ENCODE measurements at regions not wholly inside any gene's neighbourhood (a gene's known extent, or its start where the extent isn't known, plus 50 kb on each side); places are given as distances from the start of the nearest gene placed in this dataset.

- CTCF ChIA-PET: no interaction called here
- ATAC-seq (ENCODE audit: poor library complexity): no peak
These were observed 264.3 kb downstream of the RPAP3 start for GRCh38 chr12:47441490-47441889.

GRCh38 chr12:47438175-47438574, 267.7 kb downstream of the RPAP3 start:
- intact Hi-C loops (cut with DNase I, micrococcal nuclease): no loop called here
- POLR2A ChIA-PET: no interaction called here

More at GRCh38 chr12:47441490-47441889, 264.3 kb downstream of the RPAP3 start:
- no peak overlapping the region for H3K27ac Mint-ChIP-seq
- Histone ChIP-seq H3K9me3 (ENCODE audit: control insufficient read depth in 1 of 2, insufficient read depth in 1 of 2, low read length in 2 of 2) (peaks cover 7 to 25% of the 10 kb centered on the region in 2 experiments), H3K27ac (ENCODE audit: low read depth in 1 of 2, low read length in 2 of 2) (no peak overlapping the region), H3K36me3 (ENCODE audit: insufficient read depth, low read length) (no peaks in the 10 kb centered on the region), H3K27me3 (ENCODE audit: control insufficient read depth in 1 of 2, insufficient read depth in 2 of 2, low read length in 2 of 2) (no peaks in the 10 kb centered on the region), H3K4me1 (ENCODE audit: insufficient read depth, low read length) (no peaks in the 10 kb centered on the region), H3K4me3 (ENCODE audit: low read length) (no peak overlapping the region)
- POLR2A ChIA-PET: no interaction called here
- H3K36me3 Mint-ChIP-seq (ENCODE audit: low read depth): peaks cover 12% of the 10 kb centered on the region
- no peak for TF ChIP-seq CTCF (IDR thresholded peaks at IDR 0.05)
- no peak overlapping the region for H3K4me3 Mint-ChIP-seq
- no peaks in the 10 kb centered on the region for H3K27me3 Mint-ChIP-seq
- DNase-seq: no peak
- no peaks in the 10 kb centered on the region for H3K4me1 Mint-ChIP-seq (ENCODE audit: low read depth)
- intact Hi-C loops (cut with DNase I, micrococcal nuclease): no loop called here
- peaks cover 25% of the 10 kb centered on the region for H3K9me3 Mint-ChIP-seq

GRCh38 chr12:47437570-47437969, 268.3 kb downstream of the RPAP3 start:
- peaks cover 14% of the 10 kb centered on the region for H3K9me3 Mint-ChIP-seq
- H3K27me3 ChIP-seq (ENCODE audit: control insufficient read depth in 1 of 2, insufficient read depth in 2 of 2, low read length in 2 of 2): no peaks in the 10 kb centered on the region
- CTCF ChIA-PET: no interaction called here
- DNase-seq (no peak), ATAC-seq (ENCODE audit: poor library complexity) (no peak)
- no peak overlapping the region for H3K27ac ChIP-seq (ENCODE audit: low read depth in 1 of 2, low read length in 2 of 2)
- peaks cover 5% of the 10 kb centered on the region for H3K36me3 Mint-ChIP-seq (ENCODE audit: low read depth)
- no peaks in the 10 kb centered on the region for H3K36me3 ChIP-seq (ENCODE audit: insufficient read depth, low read length)
- TF ChIP-seq CTCF (IDR thresholded peaks at IDR 0.05): no peak
- intact Hi-C loops (cut with DNase I, micrococcal nuclease): no loop called here
- no peak overlapping the region for H3K27ac Mint-ChIP-seq
- no peak overlapping the region for H3K4me3 ChIP-seq (ENCODE audit: low read length)
- POLR2A ChIA-PET: no interaction called here
- H3K4me1 ChIP-seq (ENCODE audit: insufficient read depth, low read length): no peaks in the 10 kb centered on the region
- H3K4me1 Mint-ChIP-seq (ENCODE audit: low read depth): no peaks in the 10 kb centered on the region
- peaks cover 7 to 10% of the 10 kb centered on the region in 2 experiments for H3K9me3 ChIP-seq (ENCODE audit: control insufficient read depth in 1 of 2, insufficient read depth in 1 of 2, low read length in 2 of 2)
- H3K4me3 Mint-ChIP-seq: no peak overlapping the region
- H3K27me3 Mint-ChIP-seq: no peaks in the 10 kb centered on the region

More at GRCh38 chr12:47438175-47438574, 267.7 kb downstream of the RPAP3 start:
- no peak overlapping the region for H3K27ac ChIP-seq (ENCODE audit: low read depth in 1 of 2, low read length in 2 of 2)
- peaks cover 7 to 16% of the 10 kb centered on the region in 2 experiments for H3K9me3 ChIP-seq (ENCODE audit: control insufficient read depth in 1 of 2, insufficient read depth in 1 of 2, low read length in 2 of 2)
- no peaks in the 10 kb centered on the region for H3K27me3 ChIP-seq (ENCODE audit: control insufficient read depth in 1 of 2, insufficient read depth in 2 of 2, low read length in 2 of 2)
- CTCF ChIA-PET: no interaction called here
- no peak for ATAC-seq (ENCODE audit: poor library complexity)
- TF ChIP-seq CTCF (IDR thresholded peaks at IDR 0.05): no peak
- Mint-ChIP-seq H3K4me1 (ENCODE audit: low read depth) (no peaks in the 10 kb centered on the region), H3K36me3 (ENCODE audit: low read depth) (peaks cover 5% of the 10 kb centered on the region), H3K27ac (no peak overlapping the region), H3K9me3 (peaks cover 20% of the 10 kb centered on the region), H3K4me3 (no peak overlapping the region), H3K27me3 (no peaks in the 10 kb centered on the region)
- no peaks in the 10 kb centered on the region for H3K4me1 ChIP-seq (ENCODE audit: insufficient read depth, low read length)
- no peak for DNase-seq
- no peak overlapping the region for H3K4me3 ChIP-seq (ENCODE audit: low read length)
- H3K36me3 ChIP-seq (ENCODE audit: insufficient read depth, low read length): no peaks in the 10 kb centered on the region
